Tibial artery (tissue), 4 donors: ENCODE measurements at regions not wholly inside any gene's neighbourhood (a gene's known extent, or its start where the extent isn't known, plus 50 kb on each side); places are given as distances from the start of the nearest gene placed in this dataset.
A peak's percentile ranks its signal among the peaks of the same experiment; 100 is the strongest.

ENCODE experiments used
- DNase-seq, 2 donors: peaks; one replicate each; pipeline ENCODE4 v3.0.0-alpha.2; 2019
- H3K27ac ChIP-seq, 2 donors: fragments of 200-600 bp; sonication (generic) in 1 of 2; 1 replicate in 1 of 2; 2 replicates in 1 of 2; pipeline ENCODE4 v1.5.1; 2018 to 2019; ENCODE audit warnings: mild to moderate bottlenecking in 1 of 2
- H3K27me3 ChIP-seq, 2 donors: fragments of 200-600 bp; sonication (generic) in 1 of 2; one replicate each; pipeline versions ENCODE4 v1.5.1 to v1.6.0; 2016 to 2019
- H3K36me3 ChIP-seq, 3 donors: fragments of 200-600 bp; sonication (generic) in 2 of 3; one replicate each; pipeline ENCODE4 v1.5.1; 2016 to 2019; ENCODE audit warnings: mild to moderate bottlenecking in 2 of 3
- H3K4me1 ChIP-seq, 4 donors: fragments of 200-600 bp; sonication (generic) in 2 of 4; 1 replicate in 3 of 4; 2 replicates in 1 of 4; pipeline ENCODE4 v1.5.1; 2016 to 2019
- H3K4me3 ChIP-seq, 2 donors: fragments of 200-600 bp; sonication (generic) in 1 of 2; 1 replicate in 1 of 2; 2 replicates in 1 of 2; pipeline ENCODE4 v1.5.1; 2018 to 2019; ENCODE audit warnings: mild to moderate bottlenecking in 2 of 2
- H3K9me3 ChIP-seq, 3 donors: fragments of 200-600 bp; sonication (generic) in 1 of 3; one replicate each; pipeline ENCODE4 v1.5.1; 2016 to 2019
- CTCF ChIP-seq, 2 experiments: fragments of 200-600 bp in 1 of 2; fragments of 450-650 bp in 1 of 2; IDR thresholded peaks; one replicate each; pipeline ENCODE4 v1.5.1; 2017 to 2019; ENCODE audit warnings: antibody characterized with exemption in 2 of 2, mild to moderate bottlenecking in 1 of 2, moderate library complexity in 1 of 2
- intact Hi-C: fragments of 100-400 bp; cut with DNase I; formaldehyde crosslinking; loops from one replicate; pipeline ENCODE4 v1.15.0; 2023; ENCODE audit warnings: low total_unique reads

GRCh38 chr13:95474992-95475391, 77.5 kb upstream of the CLDN10 start:
- no peaks in the 10 kb centered on the region for H3K9me3 ChIP-seq
- H3K27me3 ChIP-seq, result no peaks in the 10 kb centered on the region
- no peak overlapping the region for H3K4me3 ChIP-seq
- no peaks in the 10 kb centered on the region for H3K36me3 ChIP-seq
- no peak overlapping the region for H3K27ac ChIP-seq
- H3K4me1 ChIP-seq, result no peaks in the 10 kb centered on the region
- no peak for TF ChIP-seq CTCF (IDR thresholded peaks at IDR 0.05)
- intact Hi-C loops, result no loop called here
- no peak for DNase-seq

- H3K27me3 ChIP-seq, result no peaks in the 10 kb centered on the region
- no peak overlapping the region for H3K4me3 ChIP-seq
- no peak for TF ChIP-seq CTCF (IDR thresholded peaks at IDR 0.05)
- no peak overlapping the region for H3K27ac ChIP-seq
- no peaks in the 10 kb centered on the region for H3K4me1 ChIP-seq
- intact Hi-C loops, result no loop called here
- DNase-seq, result no peak
- H3K9me3 ChIP-seq, result no peaks in the 10 kb centered on the region
- no peaks in the 10 kb centered on the region for H3K36me3 ChIP-seq
Observed at GRCh38 chr13:95477187-95477586, 75.3 kb upstream of the CLDN10 start.

- Histone ChIP-seq H3K36me3 (no peaks in the 10 kb centered on the region), H3K27ac (no peak overlapping the region), H3K9me3 (no peaks in the 10 kb centered on the region), H3K27me3 (no peaks in the 10 kb centered on the region), H3K4me3 (no peak overlapping the region), H3K4me1 (no peaks in the 10 kb centered on the region)
- DNase-seq, result no peak
- TF ChIP-seq CTCF (IDR thresholded peaks at IDR 0.05), result no peak
- intact Hi-C loops, result no loop called here
Observed at GRCh38 chr13:95479731-95480130, 72.8 kb upstream of the CLDN10 start.

- no peaks in the 10 kb centered on the region for H3K9me3 ChIP-seq
- TF ChIP-seq CTCF (IDR thresholded peaks at IDR 0.05), result no peak
- no peaks in the 10 kb centered on the region for H3K27me3 ChIP-seq
- H3K27ac ChIP-seq, result no peak overlapping the region
- H3K36me3 ChIP-seq, result no peaks in the 10 kb centered on the region
- peak; percentile 58 to 71 for DNase-seq
- no peaks in the 10 kb centered on the region for H3K4me1 ChIP-seq
- no peak overlapping the region for H3K4me3 ChIP-seq
- intact Hi-C loops, result no loop called here
Observed at GRCh38 chr13:95480131-95480545, 72.4 kb upstream of the CLDN10 start.

- intact Hi-C loops, result no loop called here
- TF ChIP-seq CTCF (IDR thresholded peaks at IDR 0.05), result no peak
- H3K9me3 ChIP-seq, result no peaks in the 10 kb centered on the region
- H3K4me1 ChIP-seq, result no peaks in the 10 kb centered on the region
- DNase-seq, result no peak
- H3K36me3 ChIP-seq, result no peaks in the 10 kb centered on the region
- no peak overlapping the region for H3K4me3 ChIP-seq
- no peaks in the 10 kb centered on the region for H3K27me3 ChIP-seq
- no peak overlapping the region for H3K27ac ChIP-seq
Observed at GRCh38 chr13:95480791-95481780, 71.4 kb upstream of the CLDN10 start.
